ENCODE measurements at regions not wholly inside any gene's neighbourhood (a gene's known extent, or its start where the extent isn't known, plus 50 kb on each side); places are given as distances from the start of the nearest gene placed in this dataset.

GRCh38 chr13:65353951-65354350 is 1876.2 kb downstream of the PCDH9 start:
- ChIA-PET CTCF (no interaction called here), POLR2A (ENCODE audit: unreplicated experiment) (no interaction called here)
- no peak for ATAC-seq (ENCODE audit: low read depth)
- Histone ChIP-seq H4K8ac (ENCODE audit: low read depth in 2 of 2, low read length in 2 of 2) (no peak overlapping the region), H3K27me3 (ENCODE audit: control insufficient read depth, insufficient read depth, low read length) (no peaks in the 10 kb centered on the region), H3K4ac (ENCODE audit: low read depth, low read length) (no peak overlapping the region), H2AK5ac (ENCODE audit: low read depth, low read length) (no peak overlapping the region), H3K4me2 (ENCODE audit: low read depth, low read length) (no peak overlapping the region), H3K56ac (ENCODE audit: extremely low read depth, insufficient read depth, low read length) (no peak overlapping the region), H4K91ac (ENCODE audit: insufficient read depth, low read depth, low read length) (no peak overlapping the region), H4K5ac (ENCODE audit: low read depth, low read length) (no peak overlapping the region), H3K14ac (replicated peaks; ENCODE audit: low read depth, low read length) (no peak overlapping the region), H3K9me1 (ENCODE audit: insufficient read depth, low read length) (no peaks in the 10 kb centered on the region), H3K23ac (ENCODE audit: low read depth, low read length) (no peak overlapping the region), H2AK9ac (replicated peaks; ENCODE audit: low read depth, low read length, poor library complexity) (no peak overlapping the region), H4K20me1 (ENCODE audit: insufficient read depth, low read length) (no peaks in the 10 kb centered on the region), H3K9me3 (ENCODE audit: control insufficient read depth, insufficient read depth, low read length) (no peaks in the 10 kb centered on the region), H2BK5ac (ENCODE audit: low read depth, low read length, poor library complexity, severe bottlenecking) (no peak overlapping the region), H3K27ac (ENCODE audit: insufficient read depth, low read length) (no peak overlapping the region), H2AFZ (replicated peaks; ENCODE audit: low read length, poor library complexity) (no peak overlapping the region), H2BK15ac (ENCODE audit: low read depth, low read length) (no peak overlapping the region), H3K36me3 (ENCODE audit: control insufficient read depth, insufficient read depth, low read length) (no peaks in the 10 kb centered on the region), H3K4me3 (ENCODE audit: insufficient read depth, low read depth, low read length) (no peak overlapping the region), H2BK20ac (ENCODE audit: low read depth, low read length) (no peak overlapping the region), H3K79me1 (ENCODE audit: low read depth in 1 of 2, low read length in 2 of 2) (no peaks in the 10 kb centered on the region), H3K4me1 (ENCODE audit: control insufficient read depth, insufficient read depth, low read length) (no peaks in the 10 kb centered on the region), H3K18ac (ENCODE audit: low read depth, low read length) (no peak overlapping the region), H3K9ac (ENCODE audit: low read depth, low read length) (no peak overlapping the region), H2BK120ac (ENCODE audit: low read depth, low read length) (no peak overlapping the region)
- no CpG with 5 or more reads among the region's 2 CpGs for WGBS, 2 experiments (ENCODE audit: extremely low coverage in 2 of 2, insufficient read length in 1 of 2)
- intact Hi-C loops (cut with micrococcal nuclease), result no loop called here
- DNase-seq, result no peak
- dilution Hi-C loops (cut with HindIII; ENCODE audit: low sequenced_read_pairs, unreplicated experiment), result no loop called here
- no TSS peak for BruUV-seq (replicated peaks)
- TF ChIP-seq MAFK (IDR thresholded peaks at IDR 0.05; ENCODE audit: low read depth, low read length), result no peak
- TF ChIP-seq CHD1 (IDR thresholded peaks at IDR 0.05; ENCODE audit: low read depth, low read length), result no peak
- TF ChIP-seq FOS (IDR thresholded peaks at IDR 0.05; ENCODE audit: low read depth, low read length), result no peak
- no peak for TF ChIP-seq RCOR1 (IDR thresholded peaks at IDR 0.05; ENCODE audit: insufficient replicate concordance, low read length)
- no peak for TF ChIP-seq BHLHE40 (IDR thresholded peaks at IDR 0.05; ENCODE audit: low read depth, low read length)
- TF ChIP-seq NFE2L2 (IDR thresholded peaks at IDR 0.05; ENCODE audit: low read depth, low read length), result no peak
- TF ChIP-seq RAD21 (IDR thresholded peaks at IDR 0.05; ENCODE audit: low read length), result no peak
- no peak for TF ChIP-seq MAZ (IDR thresholded peaks at IDR 0.05; ENCODE audit: borderline replicate concordance, low read depth, low read length)
- no peak for TF ChIP-seq MXI1 (IDR thresholded peaks at IDR 0.05; ENCODE audit: borderline replicate concordance, low read depth, low read length)
- TF ChIP-seq CTCF (conservative IDR thresholded peaks at IDR 0.05; ENCODE audit: low read depth, low read length), result no peak
- no peak for TF ChIP-seq ELK1 (IDR thresholded peaks at IDR 0.05; ENCODE audit: borderline replicate concordance, low read depth, low read length)
- no peak for TF ChIP-seq POLR2A (IDR thresholded peaks at IDR 0.05; ENCODE audit: low read depth, low read length)
- in situ Hi-C loops (cut with MboI; ENCODE audit: low sequenced_read_pairs), result no loop called here
